HG03025 (cell line): ENCODE measurements at regions not wholly inside any gene's neighbourhood (a gene's known extent, or its start where the extent isn't known, plus 50 kb on each side); places are given as distances from the start of the nearest gene placed in this dataset.
"Not testable (repeated sequence)": the region's sequence is repeated elsewhere in the genome, so short reads cannot be mapped to it uniquely, and the experiment has no call there.

Source experiments
- ATAC-seq: cut with Tn5 transposase; IDR thresholded peaks from one replicate; pipeline ENCODE4 v1.9.1; 2021; ENCODE audit warnings: mild to moderate bottlenecking, moderate library complexity; ENCODE audit not compliant: unreplicated experiment, low FRiP score

DNA sequence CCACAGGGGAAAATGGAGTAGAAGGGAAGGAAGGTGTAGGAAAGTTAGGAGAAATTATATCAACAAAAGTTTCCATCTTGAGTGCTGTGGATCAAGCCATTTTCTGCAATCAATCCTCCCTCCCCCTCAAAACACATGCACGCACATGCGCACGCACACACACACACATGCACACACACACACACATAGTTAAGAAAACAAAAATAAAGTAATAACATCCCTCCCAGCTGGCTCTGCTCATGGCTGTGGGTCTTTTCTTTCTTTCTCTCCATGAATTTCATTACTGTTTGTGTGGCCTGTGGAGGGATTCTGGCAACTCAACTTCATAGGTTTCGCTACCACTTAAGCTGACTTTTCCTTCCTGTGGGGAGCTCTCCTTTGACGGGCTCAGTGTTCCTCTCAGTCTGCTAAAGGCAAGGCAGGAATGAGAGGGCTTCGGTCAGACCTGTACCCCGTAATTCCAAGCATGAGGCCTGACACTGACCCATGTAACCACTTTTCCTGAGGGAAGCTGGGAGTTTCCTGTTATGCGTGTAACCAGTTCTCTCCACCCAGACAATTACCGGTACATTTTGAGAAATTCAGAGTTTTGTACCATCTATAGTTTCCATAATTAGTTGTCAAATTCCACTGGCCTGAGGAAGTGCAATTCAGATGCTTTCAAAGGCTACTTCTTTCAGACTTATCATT, 79.8 kb downstream of the ZNF92 start:
- ATAC-seq: no peak

- ATAC-seq: no peak
Measured at GRCh38 chr7:65454469-65454868, 80.8 kb downstream of the ZNF92 start.

DNA sequence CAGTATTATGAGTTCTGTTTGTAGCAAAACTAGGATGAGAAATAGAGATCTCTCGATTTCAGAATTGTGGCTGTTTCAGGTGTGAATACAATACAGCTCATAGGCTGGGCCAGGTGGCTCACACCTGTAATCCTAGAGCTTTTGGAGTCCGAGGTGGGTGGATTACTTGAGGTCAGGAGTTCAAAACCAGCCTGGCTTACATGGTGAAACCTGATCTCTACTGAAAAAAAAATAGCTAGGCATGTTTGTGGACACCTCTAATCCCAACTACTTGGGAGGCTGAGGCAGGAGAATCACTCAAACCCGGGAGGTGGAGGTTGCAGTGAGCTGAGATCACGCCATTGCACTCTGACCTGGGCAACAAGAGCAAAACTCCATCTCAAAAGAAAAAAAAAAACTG, 81.4 kb downstream of the ZNF92 start:
- not testable (repeated sequence) for ATAC-seq

DNA sequence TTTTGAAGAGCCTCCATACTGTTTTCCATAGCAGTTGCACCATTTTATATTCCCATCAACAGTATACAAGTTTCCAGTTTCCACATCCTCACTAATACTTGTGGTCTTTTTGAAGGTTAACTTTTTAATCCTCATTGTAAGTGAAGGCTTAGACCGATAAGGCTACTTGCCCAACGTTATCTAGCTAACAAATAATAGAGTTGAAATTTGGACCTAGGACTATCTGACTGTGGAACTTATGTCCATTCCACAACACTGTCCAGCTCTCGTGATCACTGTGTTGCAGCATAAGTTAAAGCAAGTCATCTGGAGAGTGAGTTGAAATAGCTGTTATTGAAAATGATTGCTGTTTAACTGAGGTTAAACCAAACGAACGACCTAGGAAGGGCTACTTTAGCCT, 84.0 kb downstream of the ZNF92 start:
- no peak for ATAC-seq

DNA sequence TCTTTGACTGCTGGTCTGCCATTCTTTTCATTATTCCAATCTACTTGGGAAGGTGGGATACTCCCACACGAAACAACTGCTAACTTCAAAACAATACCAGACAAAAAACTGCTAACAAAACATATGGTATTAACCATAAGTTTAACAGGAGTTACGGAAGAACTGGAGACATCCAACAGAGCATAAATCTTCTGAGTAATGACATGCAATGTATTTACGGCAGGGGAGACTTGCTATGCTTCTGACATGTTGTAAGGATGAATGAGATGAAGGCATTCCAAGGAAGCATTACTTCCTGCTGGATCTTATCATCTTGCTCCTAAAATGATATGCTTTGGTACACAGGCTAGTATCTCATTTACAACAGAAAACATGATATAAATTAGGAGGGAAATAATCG, 85.8 kb downstream of the ZNF92 start:
- no peak for ATAC-seq

GRCh38 chr7:65462148-65462716, 88.6 kb downstream of the ZNF92 start:
- no peak for ATAC-seq

- no peak for ATAC-seq
Measured at GRCh38 chr7:65463184-65463583, 89.5 kb downstream of the ZNF92 start.

- ATAC-seq: not testable (repeated sequence)
Measured at GRCh38 chr7:65469919-65470558, 96.4 kb downstream of the ZNF92 start.

- no peak for ATAC-seq
Measured at GRCh38 chr7:65471587-65471986, 97.9 kb downstream of the ZNF92 start.

DNA sequence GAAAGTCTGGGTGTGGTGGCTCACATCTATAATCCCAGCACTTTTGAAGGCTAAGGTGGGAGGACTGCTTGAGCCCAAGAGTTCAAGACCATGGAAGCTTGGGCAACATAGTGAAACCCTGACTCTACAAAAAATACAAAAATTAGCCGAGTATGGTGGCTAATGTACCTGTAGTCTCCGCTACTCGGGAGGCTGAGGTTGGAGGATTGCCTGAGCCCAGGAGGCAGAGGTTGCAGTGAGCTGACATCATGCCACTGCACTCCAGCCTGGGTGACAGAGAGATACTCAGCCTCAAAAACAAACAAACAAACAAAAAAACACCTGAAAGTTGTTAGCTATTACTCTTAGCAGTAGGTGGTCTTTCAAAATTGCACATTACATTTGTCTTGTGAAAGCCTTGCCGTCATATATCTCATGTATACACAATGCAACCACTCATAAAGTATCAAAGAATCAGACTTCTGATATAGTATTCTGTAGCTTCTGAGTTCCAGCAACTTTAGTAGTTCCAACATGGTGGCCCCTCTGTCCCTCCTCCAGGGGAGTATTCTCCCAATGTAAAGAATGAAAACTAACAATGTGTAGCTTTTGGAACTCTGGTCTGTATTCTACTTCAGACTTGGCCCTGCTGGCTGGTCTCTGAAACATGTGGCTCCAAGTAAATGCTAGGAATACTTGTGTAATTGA, 101.5 kb downstream of the ZNF92 start:
- ATAC-seq: no peak

- ATAC-seq: peak; percentile 53
Measured at GRCh38 chr7:65475734-65476319, 102.2 kb downstream of the ZNF92 start.

GRCh38 chr7:65477326-65477725, 103.7 kb downstream of the ZNF92 start:
- ATAC-seq: no peak

DNA sequence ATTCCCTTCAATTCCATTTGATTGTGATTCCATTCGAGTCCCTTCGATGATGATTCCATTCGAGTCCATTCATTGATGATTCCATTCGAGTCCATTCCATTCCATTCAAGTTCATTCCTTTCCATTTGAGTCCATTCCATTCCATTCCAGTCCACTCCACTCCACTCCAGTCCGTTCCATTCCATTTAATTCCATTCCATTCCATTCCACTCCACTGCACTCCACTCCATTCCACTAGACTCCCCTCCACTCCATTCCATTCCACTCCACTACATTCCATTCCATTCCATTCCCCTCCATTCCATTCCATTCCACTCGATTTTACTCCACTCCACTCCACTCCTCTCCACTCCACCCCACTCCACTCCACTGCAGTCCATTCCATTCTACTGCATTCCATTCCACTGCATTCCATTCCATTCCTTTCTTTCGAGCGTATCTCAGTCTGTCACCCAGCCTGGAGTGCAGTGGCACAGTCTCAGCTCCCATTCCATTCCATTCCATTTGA, 115.7 kb downstream of the ZNF92 start:
- ATAC-seq: no peak

DNA sequence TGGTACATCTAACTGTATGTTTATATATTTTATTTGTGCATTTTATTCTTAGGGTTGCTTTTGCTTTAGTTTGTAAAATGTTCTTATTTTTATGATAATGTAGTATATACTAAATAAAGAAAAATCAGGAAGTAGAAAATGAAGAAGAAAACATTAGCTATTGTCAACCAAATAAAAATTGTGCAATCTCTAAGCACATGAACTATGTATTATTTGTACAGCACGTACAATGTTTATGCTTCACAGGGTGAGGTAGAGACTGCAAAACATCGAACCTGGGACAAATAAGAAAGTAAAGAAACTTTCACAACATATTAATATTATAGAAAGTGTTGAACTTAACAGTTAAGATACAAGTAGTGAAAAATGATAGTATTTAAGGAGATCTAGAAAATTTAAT, 123.0 kb downstream of the ZNF92 start:
- not testable (repeated sequence) for ATAC-seq

DNA sequence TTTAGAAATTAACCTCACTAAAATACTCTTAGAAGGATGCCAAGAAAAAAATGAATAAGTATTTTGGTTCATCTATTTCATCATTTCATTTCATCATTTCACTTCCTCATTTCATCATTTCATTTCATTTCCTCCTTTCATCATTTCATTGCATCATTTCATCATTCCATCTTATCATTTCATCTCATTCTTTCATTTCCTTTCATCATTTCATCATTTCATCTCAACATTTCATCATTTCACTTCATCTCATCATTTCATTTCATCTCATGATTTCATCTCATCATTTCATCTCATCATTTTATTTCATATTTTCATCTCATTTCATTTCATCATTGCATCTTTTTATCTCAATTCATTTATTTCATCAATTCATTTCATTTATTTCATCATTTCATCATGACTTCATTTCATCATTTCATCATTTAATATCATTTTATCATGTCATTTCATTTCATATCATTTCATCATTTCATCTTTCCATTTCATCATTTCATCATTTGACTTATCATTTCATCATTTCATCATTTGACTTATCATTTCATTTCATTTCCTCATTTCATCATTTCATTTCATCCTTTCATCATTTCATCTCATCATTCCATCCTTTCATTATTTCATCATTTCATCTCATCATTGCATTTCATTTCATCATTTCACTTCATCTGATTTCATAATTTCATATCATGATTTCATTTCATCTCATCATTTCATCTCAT, 129.9 kb downstream of the ZNF92 start:
- no peak for ATAC-seq

DNA sequence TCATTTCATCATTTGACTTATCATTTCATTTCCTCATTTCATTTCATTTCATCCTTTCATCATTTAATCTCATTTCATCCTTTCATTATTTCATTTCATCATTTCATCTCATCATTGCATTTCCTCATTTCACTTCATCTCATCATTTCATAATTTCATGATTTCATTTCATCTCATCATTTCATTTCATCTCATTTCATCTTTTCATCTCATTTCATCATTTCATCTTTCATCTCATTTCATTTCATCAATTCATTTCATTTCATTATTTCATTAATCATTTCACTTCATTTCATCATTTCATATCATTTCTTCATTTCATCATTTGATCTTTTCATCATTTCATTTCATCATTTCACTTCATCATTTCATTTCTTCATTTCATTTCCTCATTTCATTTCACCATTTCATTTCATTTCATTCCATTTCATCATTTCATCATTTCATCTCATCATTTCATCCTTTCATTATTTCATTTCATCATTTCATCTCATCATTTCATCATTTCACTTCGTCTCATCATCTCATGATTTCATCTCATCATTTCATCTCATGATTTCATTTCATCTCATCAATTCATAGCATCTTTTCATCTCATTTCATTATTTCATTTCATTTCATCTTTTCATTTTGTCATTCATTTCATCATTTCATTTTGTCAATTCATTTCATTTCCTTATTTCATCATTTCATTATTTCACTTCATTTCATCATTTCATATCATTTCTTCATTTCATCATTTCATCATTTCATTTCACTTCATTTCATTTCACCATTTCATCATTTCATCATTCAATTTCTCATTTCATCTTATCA, 131.1 kb downstream of the ZNF92 start:
- not testable (repeated sequence) for ATAC-seq

GRCh38 chr7:65505320-65505633, 131.6 kb downstream of the ZNF92 start:
- ATAC-seq: not testable (repeated sequence)

GRCh38 chr7:65508581-65509367, 135.1 kb downstream of the ZNF92 start:
- ATAC-seq: not testable (repeated sequence)
